ENCODE measurements at regions not wholly inside any gene's neighbourhood (a gene's known extent, or its start where the extent isn't known, plus 50 kb on each side); places are given as distances from the start of the nearest gene placed in this dataset.

- Histone ChIP-seq H3K27ac (no peak overlapping the region), H3K27me3 (no peaks in the 10 kb centered on the region), H3K4me1 (no peaks in the 10 kb centered on the region), H3K4me3 (no peak overlapping the region), H3K9me3 (no peaks in the 10 kb centered on the region), H3K36me3 (no peaks in the 10 kb centered on the region)
- 50 to 67% methylated on average over 2 of the region's 2 CpGs for WGBS, 2 donors (ENCODE audit: low coverage in 1 of 2)
- no peak for DNase-seq
- TF ChIP-seq POLR2AphosphoS5 (IDR thresholded peaks at IDR 0.05) (no peak), EP300 (IDR thresholded peaks at IDR 0.05; ENCODE audit: low read depth) (no peak), CTCF (IDR thresholded peaks at IDR 0.05) (no peak), POLR2A (IDR thresholded peaks at IDR 0.05) (no peak)
- intact Hi-C loops (cut with DNase I; ENCODE audit: low total_unique reads), result no loop called here
- in situ Hi-C loops (cut with MboI; ENCODE audit: low pct_ligation_motif_present in 1 of 4, low pct_unique_long_range_greater_than_20kb in 1 of 4, low sequenced_read_pairs in 3 of 4), result no loop called here
These were observed 437.6 kb downstream of the C6orf118 start for GRCh38 chr6:164871783-164872182.

GRCh38 chr6:164870164-164870563 lies 439.2 kb downstream of the C6orf118 start:
- no peak for TF ChIP-seq CTCF (IDR thresholded peaks at IDR 0.05)
- Histone ChIP-seq H3K27me3 (no peaks in the 10 kb centered on the region), H3K9me3 (peaks cover 0 to 5% of the 10 kb centered on the region in 2 donors), H3K4me3 (no peak overlapping the region), H3K4me1 (no peaks in the 10 kb centered on the region), H3K27ac (no peak overlapping the region), H3K36me3 (no peaks in the 10 kb centered on the region)
- WGBS, 2 donors (ENCODE audit: low coverage in 1 of 2), result 20 to 24% methylated on average over 2 of the region's 2 CpGs
- in situ Hi-C loops (cut with MboI; ENCODE audit: low pct_ligation_motif_present in 1 of 4, low pct_unique_long_range_greater_than_20kb in 1 of 4, low sequenced_read_pairs in 3 of 4), result no loop called here
- DNase-seq, result no peak
- intact Hi-C loops (cut with DNase I; ENCODE audit: low total_unique reads), result no loop called here

- DNase-seq, result no peak
These were observed 447.4 kb downstream of the C6orf118 start for GRCh38 chr6:164861967-164862366.

GRCh38 chr6:164859816-164860215 lies 449.6 kb downstream of the C6orf118 start:
- intact Hi-C loops (cut with DNase I; ENCODE audit: low total_unique reads), result no loop called here
- TF ChIP-seq POLR2AphosphoS5 (IDR thresholded peaks at IDR 0.05), result no peak
- no peak for TF ChIP-seq POLR2A (IDR thresholded peaks at IDR 0.05)
- TF ChIP-seq CTCF (IDR thresholded peaks at IDR 0.05), result no peak
- no peak for TF ChIP-seq EP300 (IDR thresholded peaks at IDR 0.05; ENCODE audit: low read depth)
- Histone ChIP-seq H3K27ac (no peak overlapping the region), H3K36me3 (no peaks in the 10 kb centered on the region), H3K27me3 (no peaks in the 10 kb centered on the region), H3K4me1 (no peaks in the 10 kb centered on the region), H3K9me3 (no peaks in the 10 kb centered on the region), H3K4me3 (no peak overlapping the region)
- DNase-seq, result no peak
- in situ Hi-C loops (cut with MboI; ENCODE audit: low pct_ligation_motif_present in 1 of 4, low pct_unique_long_range_greater_than_20kb in 1 of 4, low sequenced_read_pairs in 3 of 4), result no loop called here
- WGBS, 2 donors (ENCODE audit: low coverage in 1 of 2), result 60 to 73% methylated on average over 6 of the region's 6 CpGs

More at GRCh38 chr6:164861967-164862366, 447.4 kb downstream of the C6orf118 start:
- no peaks in the 10 kb centered on the region for H3K27me3 ChIP-seq
- H3K4me3 ChIP-seq, result no peak overlapping the region
- no peaks in the 10 kb centered on the region for H3K4me1 ChIP-seq
- H3K9me3 ChIP-seq, result peaks cover 0 to 5% of the 10 kb centered on the region in 2 donors
- 56 to 69% methylated on average over 4 of the region's 4 CpGs for WGBS, 2 donors (ENCODE audit: low coverage in 1 of 2)
- in situ Hi-C loops (cut with MboI; ENCODE audit: low pct_ligation_motif_present in 1 of 4, low pct_unique_long_range_greater_than_20kb in 1 of 4, low sequenced_read_pairs in 3 of 4), result no loop called here
- H3K36me3 ChIP-seq, result no peaks in the 10 kb centered on the region
- intact Hi-C loops (cut with DNase I; ENCODE audit: low total_unique reads), result no loop called here
- TF ChIP-seq CTCF (IDR thresholded peaks at IDR 0.05), result no peak
- TF ChIP-seq POLR2A (IDR thresholded peaks at IDR 0.05), result no peak
- no peak for TF ChIP-seq EP300 (IDR thresholded peaks at IDR 0.05; ENCODE audit: low read depth)
- no peak for TF ChIP-seq POLR2AphosphoS5 (IDR thresholded peaks at IDR 0.05)
- no peak overlapping the region for H3K27ac ChIP-seq
